ENCODE measurements at regions not wholly inside any gene's neighbourhood (a gene's known extent, or its start where the extent isn't known, plus 50 kb on each side); places are given as distances from the start of the nearest gene placed in this dataset.

DNA sequence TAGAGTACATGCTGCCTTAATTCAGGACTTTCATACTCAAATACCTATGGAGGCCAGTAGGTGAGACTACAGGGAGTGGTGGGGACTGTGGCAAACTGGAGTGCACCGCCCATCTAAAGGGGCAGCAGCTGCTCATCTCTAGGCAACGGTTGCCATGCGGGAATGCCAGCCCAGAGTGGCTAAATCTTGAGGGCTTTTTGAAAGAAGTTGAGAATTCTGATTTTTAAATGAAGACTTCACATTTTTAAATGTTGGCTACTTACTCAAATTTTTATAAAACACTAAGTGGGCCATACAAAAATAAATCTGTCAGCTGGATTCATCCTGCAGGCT is 90.8 kb upstream of the PRR23E start:
- TF ChIP-seq, protein P1, sequence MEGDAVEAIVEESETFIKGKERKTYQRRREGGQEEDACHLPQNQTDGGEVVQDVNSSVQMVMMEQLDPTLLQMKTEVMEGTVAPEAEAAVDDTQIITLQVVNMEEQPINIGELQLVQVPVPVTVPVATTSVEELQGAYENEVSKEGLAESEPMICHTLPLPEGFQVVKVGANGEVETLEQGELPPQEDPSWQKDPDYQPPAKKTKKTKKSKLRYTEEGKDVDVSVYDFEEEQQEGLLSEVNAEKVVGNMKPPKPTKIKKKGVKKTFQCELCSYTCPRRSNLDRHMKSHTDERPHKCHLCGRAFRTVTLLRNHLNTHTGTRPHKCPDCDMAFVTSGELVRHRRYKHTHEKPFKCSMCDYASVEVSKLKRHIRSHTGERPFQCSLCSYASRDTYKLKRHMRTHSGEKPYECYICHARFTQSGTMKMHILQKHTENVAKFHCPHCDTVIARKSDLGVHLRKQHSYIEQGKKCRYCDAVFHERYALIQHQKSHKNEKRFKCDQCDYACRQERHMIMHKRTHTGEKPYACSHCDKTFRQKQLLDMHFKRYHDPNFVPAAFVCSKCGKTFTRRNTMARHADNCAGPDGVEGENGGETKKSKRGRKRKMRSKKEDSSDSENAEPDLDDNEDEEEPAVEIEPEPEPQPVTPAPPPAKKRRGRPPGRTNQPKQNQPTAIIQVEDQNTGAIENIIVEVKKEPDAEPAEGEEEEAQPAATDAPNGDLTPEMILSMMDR (conservative IDR thresholded peaks at IDR 0.05 in 1 of 2, IDR thresholded peaks at IDR 0.05 in 1 of 2; ENCODE audit: low read depth in 1 of 2, low read length in 2 of 2), result no peak
- no peak for TF ChIP-seq EZH2 (IDR thresholded peaks at IDR 0.05; ENCODE audit: low read length, missing control alignments)
- H3K36me3 ChIP-seq (ENCODE audit: control insufficient read depth, insufficient read depth, low read length), result no peaks in the 10 kb centered on the region
- H3K27me3 ChIP-seq (ENCODE audit: control insufficient read depth, insufficient read depth, low read length), result peaks cover 2% of the 10 kb centered on the region
- H3K79me2 ChIP-seq (ENCODE audit: control insufficient read depth, insufficient read depth, low read length), result no peaks in the 10 kb centered on the region
- H4K20me1 ChIP-seq (ENCODE audit: control insufficient read depth, extremely low read depth, insufficient read depth, low read length), result no peaks in the 10 kb centered on the region
- DNase-seq (ENCODE audit: low read depth in 2 of 2), result no peak
- H3K4me3 ChIP-seq (replicated peaks in 1 of 4; ENCODE audit: control extremely low read depth in 1 of 4, insufficient read depth in 1 of 4, low read depth in 3 of 4, low read length in 4 of 4), result no peak overlapping the region
- no peak overlapping the region for H3K27ac ChIP-seq (ENCODE audit: insufficient read depth, low read length)
- no peak overlapping the region for H3K4me2 ChIP-seq (ENCODE audit: extremely low read depth, insufficient read depth, low read length)
- no peaks in the 10 kb centered on the region for H3K9me3 ChIP-seq (ENCODE audit: control insufficient read depth, insufficient read depth, low read depth, low read length)
- H2AFZ ChIP-seq (ENCODE audit: low read length), result no peak overlapping the region
- no peak overlapping the region for H3K9ac ChIP-seq (ENCODE audit: insufficient read depth, low read length)
- H3K4me1 ChIP-seq (ENCODE audit: control insufficient read depth, extremely low read depth, insufficient read depth, low read length), result no peaks in the 10 kb centered on the region

DNA sequence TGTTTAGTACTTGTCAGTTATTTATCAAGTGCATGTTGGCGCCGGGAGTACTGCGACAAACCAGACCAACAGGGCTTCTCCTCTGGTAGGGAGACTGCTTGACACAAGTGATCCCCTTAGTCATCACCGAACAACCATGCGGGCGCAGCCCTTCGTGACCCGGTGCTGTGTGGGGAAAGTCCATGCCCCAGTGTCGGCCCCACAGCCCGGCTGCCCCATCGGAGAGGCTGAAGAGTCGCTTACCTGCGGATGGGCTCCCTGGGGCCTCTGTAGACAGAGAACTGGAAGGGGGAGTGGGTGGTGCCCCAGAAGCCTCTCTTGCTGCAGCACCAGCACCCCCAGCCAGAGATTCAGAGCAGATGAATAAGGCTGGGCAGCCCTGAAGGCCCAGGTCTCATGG is 90.3 kb upstream of the PRR23E start:
- TF ChIP-seq, protein P1 (conservative IDR thresholded peaks at IDR 0.05 in 1 of 2, IDR thresholded peaks at IDR 0.05 in 1 of 2; ENCODE audit: low read depth in 1 of 2, low read length in 2 of 2), result no peak
- TF ChIP-seq EZH2 (IDR thresholded peaks at IDR 0.05; ENCODE audit: low read length, missing control alignments), result no peak
- Histone ChIP-seq H4K20me1 (ENCODE audit: control insufficient read depth, extremely low read depth, insufficient read depth, low read length) (no peaks in the 10 kb centered on the region), H3K9ac (ENCODE audit: insufficient read depth, low read length) (no peak overlapping the region), H3K4me3 (replicated peaks in 1 of 4; ENCODE audit: control extremely low read depth in 1 of 4, insufficient read depth in 1 of 4, low read depth in 3 of 4, low read length in 4 of 4) (no peak overlapping the region), H3K4me1 (ENCODE audit: control insufficient read depth, extremely low read depth, insufficient read depth, low read length) (no peaks in the 10 kb centered on the region), H3K27ac (ENCODE audit: insufficient read depth, low read length) (no peak overlapping the region), H3K27me3 (ENCODE audit: control insufficient read depth, insufficient read depth, low read length) (no peaks in the 10 kb centered on the region), H3K36me3 (ENCODE audit: control insufficient read depth, insufficient read depth, low read length) (no peaks in the 10 kb centered on the region), H3K79me2 (ENCODE audit: control insufficient read depth, insufficient read depth, low read length) (no peaks in the 10 kb centered on the region), H2AFZ (ENCODE audit: low read length) (no peak overlapping the region), H3K9me3 (ENCODE audit: control insufficient read depth, insufficient read depth, low read depth, low read length) (no peaks in the 10 kb centered on the region), H3K4me2 (ENCODE audit: extremely low read depth, insufficient read depth, low read length) (no peak overlapping the region)
- DNase-seq (ENCODE audit: low read depth in 2 of 2), result no peak

DNA sequence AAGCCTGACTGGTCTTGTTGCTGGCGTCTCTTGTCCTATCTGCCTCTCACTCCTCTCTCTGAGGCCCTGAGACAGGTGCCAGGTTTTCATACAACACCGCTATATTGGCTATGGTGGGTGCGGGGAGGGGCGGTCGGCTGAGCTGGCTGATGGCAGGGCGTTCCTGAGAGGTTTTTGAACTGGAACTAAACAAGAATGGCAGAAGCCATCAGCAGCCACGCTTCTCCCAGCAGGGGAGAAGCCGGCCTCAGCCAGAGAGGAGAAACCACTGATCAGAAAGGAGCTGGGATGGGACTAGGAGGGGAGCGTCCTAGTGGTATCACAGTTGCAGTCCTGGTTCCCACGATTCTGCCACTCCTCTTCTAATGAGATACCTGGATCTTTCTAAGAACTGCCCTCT is 89.9 kb upstream of the PRR23E start:
- H3K4me3 ChIP-seq (replicated peaks in 1 of 4; ENCODE audit: control extremely low read depth in 1 of 4, insufficient read depth in 1 of 4, low read depth in 3 of 4, low read length in 4 of 4), result no peak overlapping the region
- no peaks in the 10 kb centered on the region for H3K27me3 ChIP-seq (ENCODE audit: control insufficient read depth, insufficient read depth, low read length)
- H3K9ac ChIP-seq (ENCODE audit: insufficient read depth, low read length), result no peak overlapping the region
- H4K20me1 ChIP-seq (ENCODE audit: control insufficient read depth, extremely low read depth, insufficient read depth, low read length), result no peaks in the 10 kb centered on the region
- H3K4me2 ChIP-seq (ENCODE audit: extremely low read depth, insufficient read depth, low read length), result no peak overlapping the region
- no peak for TF ChIP-seq EZH2 (IDR thresholded peaks at IDR 0.05; ENCODE audit: low read length, missing control alignments)
- TF ChIP-seq, protein P1 (conservative IDR thresholded peaks at IDR 0.05 in 1 of 2, IDR thresholded peaks at IDR 0.05 in 1 of 2; ENCODE audit: low read depth in 1 of 2, low read length in 2 of 2), result no peak
- no peaks in the 10 kb centered on the region for H3K4me1 ChIP-seq (ENCODE audit: control insufficient read depth, extremely low read depth, insufficient read depth, low read length)
- no peak overlapping the region for H3K27ac ChIP-seq (ENCODE audit: insufficient read depth, low read length)
- no peak overlapping the region for H2AFZ ChIP-seq (ENCODE audit: low read length)
- H3K79me2 ChIP-seq (ENCODE audit: control insufficient read depth, insufficient read depth, low read length), result no peaks in the 10 kb centered on the region
- H3K9me3 ChIP-seq (ENCODE audit: control insufficient read depth, insufficient read depth, low read depth, low read length), result no peaks in the 10 kb centered on the region
- DNase-seq (ENCODE audit: low read depth in 2 of 2), result no peak
- no peaks in the 10 kb centered on the region for H3K36me3 ChIP-seq (ENCODE audit: control insufficient read depth, insufficient read depth, low read length)

Measured in fibroblast of lung (primary cell).